ENCODE measurements at regions not wholly inside any gene's neighbourhood (a gene's known extent, or its start where the extent isn't known, plus 50 kb on each side); places are given as distances from the start of the nearest gene placed in this dataset.
"Not testable (repeated sequence)": the region's sequence is repeated elsewhere in the genome, so short reads cannot be mapped to it uniquely, and the experiment has no call there.

GRCh38 chr5:67669916-67670315 lies 473.3 kb upstream of the CD180 start:
- H3K27me3 ChIP-seq (ENCODE audit: control insufficient read depth, insufficient read depth, low read length), result no peaks in the 10 kb centered on the region
- no peak for DNase-seq
- no peaks in the 10 kb centered on the region for H3K36me3 ChIP-seq (replicated peaks; ENCODE audit: control insufficient read depth, insufficient read depth, low read length)
- H3K4me3 ChIP-seq (ENCODE audit: insufficient read depth, low read depth, low read length), result no peak overlapping the region

GRCh38 chr5:67660149-67660548 lies 463.6 kb upstream of the CD180 start:
- DNase-seq, result no peak
- no peaks in the 10 kb centered on the region for H3K27me3 ChIP-seq (ENCODE audit: control insufficient read depth, insufficient read depth, low read length)
- no peak overlapping the region for H3K4me3 ChIP-seq (ENCODE audit: insufficient read depth, low read depth, low read length)
- H3K36me3 ChIP-seq (replicated peaks; ENCODE audit: control insufficient read depth, insufficient read depth, low read length), result no peaks in the 10 kb centered on the region

GRCh38 chr5:67659288-67659687 lies 462.7 kb upstream of the CD180 start:
- no peak for DNase-seq
- no peaks in the 10 kb centered on the region for H3K36me3 ChIP-seq (replicated peaks; ENCODE audit: control insufficient read depth, insufficient read depth, low read length)
- no peaks in the 10 kb centered on the region for H3K27me3 ChIP-seq (ENCODE audit: control insufficient read depth, insufficient read depth, low read length)
- H3K4me3 ChIP-seq (ENCODE audit: insufficient read depth, low read depth, low read length), result no peak overlapping the region

GRCh38 chr5:67657055-67657454 lies 460.5 kb upstream of the CD180 start:
- Histone ChIP-seq H3K36me3 (replicated peaks; ENCODE audit: control insufficient read depth, insufficient read depth, low read length) (no peaks in the 10 kb centered on the region), H3K4me3 (ENCODE audit: insufficient read depth, low read depth, low read length) (no peak overlapping the region), H3K27me3 (ENCODE audit: control insufficient read depth, insufficient read depth, low read length) (no peaks in the 10 kb centered on the region)
- DNase-seq, result no peak

DNA sequence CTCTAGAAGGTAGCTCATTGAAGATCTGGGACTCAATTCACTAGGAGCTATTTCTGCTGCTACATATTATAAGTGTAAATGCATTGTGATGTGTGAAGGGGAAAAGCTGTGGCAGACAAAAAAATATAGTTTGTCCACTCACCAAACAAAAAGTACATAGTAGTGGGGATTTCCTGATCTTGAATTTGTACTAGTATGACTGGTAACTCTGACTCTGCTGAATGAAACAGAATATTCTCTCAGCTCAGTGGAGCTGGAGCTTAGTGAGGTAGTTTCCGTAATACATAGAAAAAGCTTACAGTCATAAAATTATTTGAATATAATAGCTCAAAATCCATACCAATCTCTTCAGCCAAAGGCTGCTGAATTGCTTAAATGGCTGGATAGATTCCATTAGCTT lies 455.6 kb upstream of the CD180 start:
- H3K36me3 ChIP-seq (replicated peaks; ENCODE audit: control insufficient read depth, insufficient read depth, low read length), result no peaks in the 10 kb centered on the region
- H3K4me3 ChIP-seq (ENCODE audit: insufficient read depth, low read depth, low read length), result no peak overlapping the region
- DNase-seq, result no peak
- no peaks in the 10 kb centered on the region for H3K27me3 ChIP-seq (ENCODE audit: control insufficient read depth, insufficient read depth, low read length)

GRCh38 chr5:67651180-67651579 lies 454.6 kb upstream of the CD180 start:
- no peak for DNase-seq
- no peak overlapping the region for H3K4me3 ChIP-seq (ENCODE audit: insufficient read depth, low read depth, low read length)
- H3K36me3 ChIP-seq (replicated peaks; ENCODE audit: control insufficient read depth, insufficient read depth, low read length), result no peaks in the 10 kb centered on the region
- no peaks in the 10 kb centered on the region for H3K27me3 ChIP-seq (ENCODE audit: control insufficient read depth, insufficient read depth, low read length)

DNA sequence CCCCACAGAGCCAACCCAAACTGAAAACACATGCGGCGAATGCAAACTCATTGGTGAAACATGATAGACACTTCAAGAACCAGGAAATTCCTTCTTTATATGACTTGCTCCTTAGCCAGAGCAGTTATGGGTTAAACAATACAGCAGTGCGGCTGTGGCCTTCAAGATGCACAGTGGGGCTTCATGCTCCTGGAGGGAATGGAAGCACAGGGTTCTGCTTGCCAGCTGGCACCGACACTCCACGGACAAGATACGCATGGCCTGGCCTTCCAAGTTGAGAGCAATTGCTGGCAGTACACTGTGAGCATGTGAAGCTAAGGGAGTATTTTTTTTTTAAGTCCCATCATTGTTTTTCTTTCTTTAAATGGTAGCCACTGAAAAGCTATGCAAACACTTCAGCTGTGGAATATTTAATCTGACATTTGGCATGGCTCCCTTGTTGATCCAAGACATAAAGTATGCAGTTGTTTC lies 451.6 kb upstream of the CD180 start:
- H3K27me3 ChIP-seq (ENCODE audit: control insufficient read depth, insufficient read depth, low read length), result no peaks in the 10 kb centered on the region
- H3K36me3 ChIP-seq (replicated peaks; ENCODE audit: control insufficient read depth, insufficient read depth, low read length), result no peaks in the 10 kb centered on the region
- no peak overlapping the region for H3K4me3 ChIP-seq (ENCODE audit: insufficient read depth, low read depth, low read length)
- no peak for DNase-seq

DNA sequence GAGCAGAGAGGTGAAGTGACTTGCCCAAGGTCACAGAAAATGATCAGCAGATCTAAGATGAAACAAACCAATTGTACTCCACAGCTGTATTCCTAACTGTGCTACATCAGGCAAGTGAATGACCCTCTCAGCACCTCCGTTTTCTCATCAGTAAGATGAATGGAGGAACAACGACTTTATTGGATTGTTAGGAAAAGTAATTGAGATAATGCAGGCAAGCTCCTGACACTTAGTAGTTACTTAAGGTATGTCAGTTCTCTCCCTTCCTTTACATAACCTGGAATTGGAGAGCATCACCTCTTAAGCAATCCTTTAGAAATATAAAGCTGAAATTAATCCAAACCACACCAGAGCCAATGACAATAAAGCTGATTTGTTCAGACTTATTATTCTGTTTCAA lies 451.2 kb upstream of the CD180 start:
- H3K27me3 ChIP-seq (ENCODE audit: control insufficient read depth, insufficient read depth, low read length), result no peaks in the 10 kb centered on the region
- no peak for DNase-seq
- H3K4me3 ChIP-seq (ENCODE audit: insufficient read depth, low read depth, low read length), result no peak overlapping the region
- H3K36me3 ChIP-seq (replicated peaks; ENCODE audit: control insufficient read depth, insufficient read depth, low read length), result no peaks in the 10 kb centered on the region

- Histone ChIP-seq H3K4me3 (ENCODE audit: insufficient read depth, low read depth, low read length) (no peak overlapping the region), H3K36me3 (replicated peaks; ENCODE audit: control insufficient read depth, insufficient read depth, low read length) (no peaks in the 10 kb centered on the region), H3K27me3 (ENCODE audit: control insufficient read depth, insufficient read depth, low read length) (no peaks in the 10 kb centered on the region)
- no peak for DNase-seq
Observed at GRCh38 chr5:67644221-67644920, 447.8 kb upstream of the CD180 start.

GRCh38 chr5:67643536-67643935 lies 446.9 kb upstream of the CD180 start:
- no peaks in the 10 kb centered on the region for H3K36me3 ChIP-seq (replicated peaks; ENCODE audit: control insufficient read depth, insufficient read depth, low read length)

GRCh38 chr5:67639976-67640375 lies 443.4 kb upstream of the CD180 start:
- DNase-seq, result no peak
- H3K4me3 ChIP-seq (ENCODE audit: insufficient read depth, low read depth, low read length), result no peak overlapping the region
- H3K27me3 ChIP-seq (ENCODE audit: control insufficient read depth, insufficient read depth, low read length), result no peaks in the 10 kb centered on the region
- H3K36me3 ChIP-seq (replicated peaks; ENCODE audit: control insufficient read depth, insufficient read depth, low read length), result no peaks in the 10 kb centered on the region

More at GRCh38 chr5:67643536-67643935, 446.9 kb upstream of the CD180 start:
- Histone ChIP-seq H3K27me3 (ENCODE audit: control insufficient read depth, insufficient read depth, low read length) (no peaks in the 10 kb centered on the region), H3K4me3 (ENCODE audit: insufficient read depth, low read depth, low read length) (no peak overlapping the region)
- DNase-seq, result no peak

DNA sequence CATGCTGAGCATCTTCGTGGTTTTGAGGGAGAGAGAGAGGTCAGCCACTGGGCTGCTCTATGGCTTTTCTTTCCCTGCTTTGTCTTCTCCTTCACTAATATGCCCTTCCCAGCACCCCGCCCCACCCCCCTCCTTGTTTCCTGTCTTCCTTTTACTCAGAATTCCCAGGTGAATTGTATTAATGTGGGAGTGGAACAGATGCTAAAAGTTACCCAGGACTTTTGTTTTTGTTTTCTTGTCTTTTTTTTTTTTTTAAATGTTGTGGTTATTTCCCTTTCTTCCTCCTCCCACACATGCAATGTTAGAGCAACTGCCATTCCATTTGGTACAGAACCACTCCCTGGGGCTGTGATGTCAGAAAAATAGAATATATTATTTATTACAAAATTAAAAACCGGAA lies 442.7 kb upstream of the CD180 start:
- H3K4me3 ChIP-seq (ENCODE audit: insufficient read depth, low read depth, low read length), result no peak overlapping the region
- no peak for DNase-seq
- H3K36me3 ChIP-seq (replicated peaks; ENCODE audit: control insufficient read depth, insufficient read depth, low read length), result no peaks in the 10 kb centered on the region
- no peaks in the 10 kb centered on the region for H3K27me3 ChIP-seq (ENCODE audit: control insufficient read depth, insufficient read depth, low read length)

DNA sequence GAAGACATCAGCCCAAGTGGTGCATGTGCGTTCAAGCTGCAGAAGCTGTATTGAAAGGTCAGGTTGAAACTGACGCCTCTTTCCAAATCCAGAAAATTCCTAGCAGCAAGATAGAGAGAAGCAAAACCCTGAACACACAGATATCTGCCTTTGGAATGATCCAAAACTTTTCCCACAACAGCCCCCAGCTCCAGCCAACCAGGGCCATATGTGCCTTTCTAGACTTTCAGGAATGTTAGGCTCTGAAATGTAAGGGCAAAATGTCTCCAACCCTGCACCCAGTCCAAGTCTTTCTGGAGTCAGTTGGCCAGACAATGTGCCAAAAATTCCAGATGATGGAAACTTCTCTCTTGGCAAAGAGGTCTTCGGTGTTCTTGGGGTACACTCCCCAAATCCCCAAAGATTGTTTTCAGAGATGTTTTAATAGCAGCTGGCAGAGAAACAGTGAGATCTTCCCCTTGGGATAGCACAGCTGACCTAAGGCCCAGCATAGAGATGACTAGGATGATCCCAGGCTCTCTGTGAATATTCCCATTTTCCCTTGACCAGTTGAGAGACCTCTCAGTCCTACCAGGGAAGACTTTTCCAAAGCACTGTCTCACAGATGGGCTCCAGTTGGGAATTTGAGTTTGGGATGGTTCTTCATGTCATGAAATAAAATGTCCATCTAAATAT lies 440.4 kb upstream of the CD180 start:
- no peak overlapping the region for H3K4me3 ChIP-seq (ENCODE audit: insufficient read depth, low read depth, low read length)
- no peaks in the 10 kb centered on the region for H3K36me3 ChIP-seq (replicated peaks; ENCODE audit: control insufficient read depth, insufficient read depth, low read length)
- no peak for DNase-seq
- H3K27me3 ChIP-seq (ENCODE audit: control insufficient read depth, insufficient read depth, low read length), result no peaks in the 10 kb centered on the region

DNA sequence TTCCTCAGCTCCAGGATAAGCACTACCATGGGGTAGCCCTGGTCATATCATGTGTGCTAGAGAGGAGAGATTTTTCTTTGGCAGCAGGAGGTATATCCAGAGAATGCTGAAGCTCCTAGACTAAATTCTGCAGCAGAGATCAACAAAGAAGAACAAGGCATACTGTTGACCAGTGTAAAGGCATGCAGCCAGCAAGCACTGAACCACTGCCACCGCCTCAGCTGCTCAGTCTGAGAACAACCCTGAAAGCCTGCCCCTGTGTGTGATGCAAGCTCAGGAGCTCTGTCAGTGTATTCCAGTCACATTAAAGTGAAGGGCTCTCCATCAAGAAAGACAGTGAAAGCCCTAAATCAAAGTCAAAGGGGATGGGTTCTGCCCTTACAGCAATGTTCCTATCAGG lies 439.5 kb upstream of the CD180 start:
- no peaks in the 10 kb centered on the region for H3K36me3 ChIP-seq (replicated peaks; ENCODE audit: control insufficient read depth, insufficient read depth, low read length)
- no peaks in the 10 kb centered on the region for H3K27me3 ChIP-seq (ENCODE audit: control insufficient read depth, insufficient read depth, low read length)
- no peak for DNase-seq
- H3K4me3 ChIP-seq (ENCODE audit: insufficient read depth, low read depth, low read length), result no peak overlapping the region

DNA sequence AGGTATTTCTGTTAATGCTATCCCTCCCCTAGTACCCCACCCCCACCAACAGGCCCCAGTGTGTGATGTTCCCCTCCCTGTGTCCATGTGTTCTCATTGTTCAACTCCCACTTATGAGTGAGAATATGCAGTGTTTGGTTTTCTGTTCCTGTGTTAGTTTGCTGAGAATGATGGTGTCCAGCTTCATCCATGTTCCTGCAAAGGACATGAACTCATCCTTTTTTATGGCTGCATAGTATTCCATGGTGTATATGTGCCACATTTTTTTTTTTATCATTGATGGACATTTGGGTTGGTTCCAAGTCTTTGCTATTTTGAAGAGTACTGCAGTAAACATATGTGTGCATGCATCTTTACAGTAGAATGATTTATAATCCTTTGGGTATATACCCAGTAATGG lies 430.5 kb upstream of the CD180 start:
- H3K36me3 ChIP-seq (replicated peaks; ENCODE audit: control insufficient read depth, insufficient read depth, low read length); H3K27me3 ChIP-seq (ENCODE audit: control insufficient read depth, insufficient read depth, low read length); H3K4me3 ChIP-seq (ENCODE audit: insufficient read depth, low read depth, low read length); DNase-seq: not testable (repeated sequence)
